HAP-1 (cell line): ENCODE measurements at regions not wholly inside any gene's neighbourhood (a gene's known extent, or its start where the extent isn't known, plus 50 kb on each side); places are given as distances from the start of the nearest gene placed in this dataset.
A peak's percentile ranks its signal among the peaks of the same experiment; 100 is the strongest.
"Not testable (repeated sequence)": the region's sequence is repeated elsewhere in the genome, so short reads cannot be mapped to it uniquely, and the experiment has no call there.

Experiments used
- DNase-seq, 2 experiments: peaks; one replicate each; pipeline ENCODE4 v3.0.0-alpha.2; 2016 to 2020; ENCODE audit warnings: low spot score in 2 of 2
- H3K27me3 ChIP-seq: fragments of 250-450 bp; sonication (Bioruptor Pico); 2 replicates; pipeline ENCODE4 v1.5.1; 2020; ENCODE audit warnings: low read depth, mild to moderate bottlenecking, moderate library complexity
- H3K36me3 ChIP-seq: fragments of 250-450 bp; sonication (Bioruptor Pico); replicated peaks from 2 replicates; pipeline ENCODE4 v1.5.1; 2020; ENCODE audit warnings: mild to moderate bottlenecking
- H3K4me1 ChIP-seq: fragments of 250-450 bp; sonication (Bioruptor Pico); 2 replicates; pipeline ENCODE4 v1.5.1; 2020; ENCODE audit warnings: mild to moderate bottlenecking
- H3K4me3 ChIP-seq: fragments of 250-450 bp; sonication (Bioruptor Pico); 2 replicates; pipeline ENCODE4 v1.5.1; 2020; ENCODE audit warnings: mild to moderate bottlenecking, moderate library complexity
- H3K9me3 ChIP-seq: fragments of 250-450 bp; sonication (Bioruptor Pico); 2 replicates; pipeline ENCODE4 v1.5.1; 2020; ENCODE audit warnings: mild to moderate bottlenecking, moderate library complexity
- in situ Hi-C: fragments of 300-500 bp; cut with MboI; formaldehyde crosslinking; loops from 3 replicates; pipeline ENCODE4 v1.14.3; 2020; ENCODE audit warnings: low sequenced_read_pairs, inconsistent platforms, mixed read lengths

- no peaks in the 10 kb centered on the region for H3K27me3 ChIP-seq
- H3K4me3 ChIP-seq: no peak overlapping the region
- in situ Hi-C loops: no loop called here
- no peak for DNase-seq
- H3K9me3 ChIP-seq: peaks cover 4% of the 10 kb centered on the region; the same call in 1 of the 2 replicates
- no peaks in the 10 kb centered on the region for H3K4me1 ChIP-seq
- no peaks in the 10 kb centered on the region for H3K36me3 ChIP-seq
Measured at GRCh38 chr7:101720324-101720723, 91.2 kb upstream of the MYL10 start.

DNA sequence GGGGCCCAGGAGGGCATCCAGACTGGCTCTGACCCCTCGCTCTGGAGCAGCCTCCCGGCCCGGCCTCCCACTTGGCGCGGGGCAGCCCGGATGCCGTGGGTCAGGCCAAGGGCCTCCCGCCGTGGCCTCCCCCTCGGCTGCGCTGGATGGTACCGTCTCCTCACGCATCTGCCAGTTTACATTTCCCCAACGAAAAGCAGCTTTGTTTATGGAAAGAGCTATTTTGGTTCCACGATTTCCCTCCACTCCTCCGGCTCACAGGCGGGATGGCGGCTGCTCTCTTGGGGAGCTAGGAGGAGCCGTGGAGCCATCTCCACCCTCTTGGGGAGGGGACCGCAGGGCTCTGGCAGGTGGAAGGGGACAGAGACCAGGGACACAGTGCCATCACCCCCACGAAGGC is 93.2 kb upstream of the MYL10 start:
- Histone ChIP-seq H3K9me3 (peaks cover 4% of the 10 kb centered on the region; the same call in 1 of the 2 replicates), H3K36me3 (no peaks in the 10 kb centered on the region), H3K27me3 (no peaks in the 10 kb centered on the region), H3K4me3 (no peak overlapping the region), H3K4me1 (no peaks in the 10 kb centered on the region)
- DNase-seq: no peak
- in situ Hi-C loops: no loop called here

- Histone ChIP-seq H3K4me1 (peaks cover 2% of the 10 kb centered on the region), H3K36me3 (no peaks in the 10 kb centered on the region), H3K4me3 (no peak overlapping the region), H3K9me3 (peaks cover 4% of the 10 kb centered on the region; the same call in 1 of the 2 replicates), H3K27me3 (no peaks in the 10 kb centered on the region)
- in situ Hi-C loops: no loop called here
- no peak for DNase-seq
Measured at GRCh38 chr7:101723835-101724234, 93.6 kb upstream of the CUX1 start.

DNA sequence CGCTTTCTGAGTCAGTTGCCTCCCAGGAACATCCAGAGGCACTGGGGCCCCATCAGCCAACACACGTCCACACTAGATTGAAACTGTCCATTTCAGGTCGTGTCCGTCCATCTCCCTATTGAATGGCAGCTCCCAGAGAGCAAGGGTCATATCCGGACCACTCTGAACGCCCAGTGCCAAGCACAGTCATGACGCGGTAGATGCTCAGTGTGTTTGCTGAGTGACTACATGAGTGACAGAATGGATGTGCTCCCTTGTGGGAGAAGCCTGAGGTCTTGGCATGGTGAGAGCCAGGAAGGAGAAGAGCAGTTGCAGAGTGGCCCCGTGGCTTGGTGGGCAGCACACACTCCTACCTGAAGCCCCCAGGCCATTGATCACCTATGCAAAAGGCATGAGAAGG is 92.5 kb upstream of the CUX1 start:
- no peak overlapping the region for H3K4me3 ChIP-seq
- DNase-seq: no peak
- in situ Hi-C loops: no loop called here
- no peaks in the 10 kb centered on the region for H3K36me3 ChIP-seq
- peaks cover 4% of the 10 kb centered on the region; the same call in 1 of the 2 replicates for H3K9me3 ChIP-seq
- no peaks in the 10 kb centered on the region for H3K27me3 ChIP-seq
- H3K4me1 ChIP-seq: peaks cover 13% of the 10 kb centered on the region

DNA sequence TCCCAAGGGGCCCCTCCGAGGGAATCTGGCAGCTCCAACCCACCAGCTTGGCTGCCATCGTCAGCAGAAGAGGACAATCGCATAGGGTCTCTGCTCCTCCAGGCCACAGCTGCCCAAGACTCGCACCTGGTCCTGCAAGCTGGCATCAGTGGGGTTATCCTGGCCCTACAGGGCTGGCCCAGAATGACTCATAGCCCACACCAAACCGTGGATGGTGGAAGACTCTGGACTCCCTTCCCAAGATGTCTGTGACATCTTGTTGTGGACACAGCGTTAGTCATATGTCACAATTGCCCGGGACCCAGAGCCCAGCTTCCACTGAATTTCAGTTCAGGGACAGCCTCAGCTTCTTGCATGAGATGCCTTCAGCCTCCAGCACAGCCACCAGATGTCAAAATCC is 91.5 kb upstream of the CUX1 start:
- DNase-seq: no peak
- H3K9me3 ChIP-seq: peaks cover 4% of the 10 kb centered on the region; the same call in 1 of the 2 replicates
- in situ Hi-C loops: no loop called here
- no peaks in the 10 kb centered on the region for H3K27me3 ChIP-seq
- peaks cover 15% of the 10 kb centered on the region for H3K4me1 ChIP-seq
- H3K36me3 ChIP-seq: no peaks in the 10 kb centered on the region
- H3K4me3 ChIP-seq: no peak overlapping the region

GRCh38 chr7:101727184-101727583 is 90.2 kb upstream of the CUX1 start:
- DNase-seq: no peak
- Histone ChIP-seq H3K9me3 (peaks cover 4% of the 10 kb centered on the region; the same call in 1 of the 2 replicates), H3K36me3 (no peaks in the 10 kb centered on the region), H3K27me3 (no peaks in the 10 kb centered on the region), H3K4me1 (peaks cover 21% of the 10 kb centered on the region), H3K4me3 (no peak overlapping the region)
- in situ Hi-C loops: no loop called here

DNA sequence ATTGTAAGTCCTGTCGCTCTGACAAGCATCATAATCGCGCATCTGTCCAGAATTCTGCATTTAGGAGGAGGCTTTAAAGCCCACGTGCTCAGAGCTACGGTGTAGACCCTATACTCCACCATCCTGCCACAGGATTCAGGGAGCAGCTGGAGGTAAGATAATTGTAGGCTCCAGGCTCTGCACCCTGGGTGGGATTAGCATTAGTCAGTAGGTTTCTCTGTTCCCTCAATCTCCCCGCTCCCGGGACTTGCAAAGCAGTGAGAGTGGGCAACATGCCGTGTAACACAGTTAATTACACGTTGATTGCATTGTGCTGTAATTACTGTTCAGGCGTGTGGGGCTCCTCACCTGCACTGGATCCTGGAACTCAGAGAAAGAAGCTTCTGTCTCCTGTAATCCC is 89.3 kb upstream of the CUX1 start:
- DNase-seq: no peak
- H3K36me3 ChIP-seq: no peaks in the 10 kb centered on the region; the same call in 1 of the 2 replicates
- H3K4me3 ChIP-seq: no peak overlapping the region
- in situ Hi-C loops: no loop called here
- peaks cover 21% of the 10 kb centered on the region for H3K4me1 ChIP-seq
- no peaks in the 10 kb centered on the region for H3K27me3 ChIP-seq
- peaks cover 4% of the 10 kb centered on the region; the same call in 1 of the 2 replicates for H3K9me3 ChIP-seq

- H3K36me3 ChIP-seq, H3K9me3 ChIP-seq, DNase-seq, in situ Hi-C loops, H3K4me3 ChIP-seq, H3K27me3 ChIP-seq: not testable (repeated sequence)
- peaks cover 25% of the 10 kb centered on the region for H3K4me1 ChIP-seq
Measured at GRCh38 chr7:101728873-101729240, 88.6 kb upstream of the CUX1 start.

DNA sequence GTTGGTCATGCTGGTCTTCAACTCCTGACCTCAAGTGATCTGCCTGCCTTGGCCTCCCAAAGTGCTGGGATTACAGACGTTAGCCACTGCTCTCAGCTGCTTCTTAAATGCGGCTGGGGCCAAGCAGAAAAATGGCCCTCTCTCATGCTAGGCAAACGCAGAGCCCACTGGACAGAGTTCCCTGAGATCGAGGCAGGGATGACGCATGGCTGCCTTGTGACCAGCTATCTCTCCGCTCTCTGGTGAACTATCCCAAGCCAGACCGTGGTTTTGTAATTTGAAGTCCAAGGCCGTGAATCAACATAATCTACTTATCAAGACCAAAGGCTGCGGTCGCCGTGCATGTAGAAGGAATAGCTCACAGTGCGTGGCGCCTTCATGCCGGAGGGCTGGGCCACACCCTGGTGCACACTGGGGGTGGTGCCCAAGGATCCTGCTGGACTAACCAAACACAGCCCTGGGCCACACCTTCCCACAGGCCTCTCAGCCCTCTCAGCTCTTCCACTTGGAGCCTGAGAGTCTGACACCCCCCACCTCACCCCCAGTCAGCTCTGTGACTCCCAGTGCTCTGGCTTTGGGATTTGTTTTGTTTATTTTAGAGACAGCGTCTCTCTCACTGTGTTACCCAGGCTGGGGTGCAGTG is 88.1 kb upstream of the CUX1 start:
- in situ Hi-C loops: no loop called here
- no peaks in the 10 kb centered on the region for H3K9me3 ChIP-seq
- H3K4me1 ChIP-seq: peaks cover 28% of the 10 kb centered on the region
- no peaks in the 10 kb centered on the region; the same call in 1 of the 2 replicates for H3K36me3 ChIP-seq
- no peak overlapping the region for H3K4me3 ChIP-seq
- DNase-seq: peak; percentile 88 to 93
- H3K27me3 ChIP-seq: no peaks in the 10 kb centered on the region

DNA sequence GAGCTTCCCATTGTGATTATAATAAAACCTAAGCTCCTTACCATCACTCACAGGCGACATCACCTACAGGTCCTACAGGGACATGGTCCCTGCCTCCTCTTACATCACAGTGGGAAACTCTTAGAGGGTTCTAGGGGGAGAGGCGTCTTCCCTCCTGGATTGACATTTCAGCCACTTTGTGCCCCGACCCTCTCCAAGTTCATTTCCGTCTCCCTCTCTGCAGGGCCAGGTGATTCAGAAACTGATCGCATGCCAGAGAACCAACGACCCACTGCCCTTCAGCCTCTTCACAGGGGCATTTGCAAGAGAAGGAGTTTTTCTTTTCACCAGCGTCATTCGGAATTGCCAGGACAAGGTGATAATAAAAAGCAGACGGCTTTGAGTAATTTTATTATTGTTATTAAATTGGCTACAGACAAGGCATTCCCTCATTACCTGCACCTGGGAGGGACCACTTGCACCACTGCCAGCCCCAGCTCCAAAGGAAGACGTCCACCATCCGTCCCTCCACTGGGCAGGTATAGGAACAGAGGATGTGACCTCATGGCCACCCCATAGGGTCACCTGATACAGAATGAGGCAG is 85.8 kb upstream of the CUX1 start:
- in situ Hi-C loops: no loop called here
- Histone ChIP-seq H3K36me3 (no peaks in the 10 kb centered on the region; the same call in 1 of the 2 replicates), H3K27me3 (no peaks in the 10 kb centered on the region), H3K4me3 (no peak overlapping the region), H3K4me1 (peaks cover 28% of the 10 kb centered on the region), H3K9me3 (no peaks in the 10 kb centered on the region)
- DNase-seq: no peak

DNA sequence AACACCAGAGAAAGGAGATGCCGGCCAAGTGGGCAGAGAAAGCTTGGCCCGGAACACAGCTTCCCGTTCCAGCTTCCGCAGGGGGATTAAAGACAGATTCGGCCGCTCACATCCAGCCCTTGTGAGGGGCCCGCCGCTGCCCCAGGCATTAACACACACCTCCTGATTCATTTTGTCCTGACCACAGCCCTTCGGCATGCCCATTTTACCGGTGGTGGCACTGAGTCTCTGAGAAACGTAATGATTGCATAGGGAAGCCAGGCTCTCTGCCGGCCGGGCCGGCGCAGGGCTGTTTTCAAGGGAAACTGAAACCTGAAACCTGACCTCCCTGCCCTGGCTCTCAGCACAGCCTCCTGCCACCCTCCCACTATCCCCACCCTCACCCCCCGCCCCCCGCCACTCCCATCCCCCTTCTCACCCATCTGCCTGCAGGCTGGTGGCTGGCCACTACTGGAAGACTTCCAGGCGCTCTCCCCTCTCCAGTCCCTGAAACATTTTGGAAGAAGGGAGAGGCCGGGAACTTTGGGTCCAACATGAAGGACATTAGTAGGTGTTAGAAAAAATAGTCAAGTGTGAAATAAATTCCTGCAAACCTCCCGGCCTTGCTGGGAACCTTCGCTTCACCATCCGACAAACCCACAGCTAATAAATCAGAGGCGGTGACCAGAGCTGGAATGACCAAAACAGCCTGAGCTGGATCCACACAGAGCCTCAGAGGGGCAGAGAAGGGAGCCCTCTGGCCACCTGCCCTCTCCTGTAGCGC is 83.5 kb upstream of the CUX1 start:
- H3K9me3 ChIP-seq: no peaks in the 10 kb centered on the region
- in situ Hi-C loops: no loop called here
- H3K27me3 ChIP-seq: no peaks in the 10 kb centered on the region
- H3K4me3 ChIP-seq: no peak overlapping the region
- peak; percentile 64 to 81 for DNase-seq
- peaks cover 25% of the 10 kb centered on the region for H3K4me1 ChIP-seq
- no peaks in the 10 kb centered on the region; the same call in 1 of the 2 replicates for H3K36me3 ChIP-seq

DNA sequence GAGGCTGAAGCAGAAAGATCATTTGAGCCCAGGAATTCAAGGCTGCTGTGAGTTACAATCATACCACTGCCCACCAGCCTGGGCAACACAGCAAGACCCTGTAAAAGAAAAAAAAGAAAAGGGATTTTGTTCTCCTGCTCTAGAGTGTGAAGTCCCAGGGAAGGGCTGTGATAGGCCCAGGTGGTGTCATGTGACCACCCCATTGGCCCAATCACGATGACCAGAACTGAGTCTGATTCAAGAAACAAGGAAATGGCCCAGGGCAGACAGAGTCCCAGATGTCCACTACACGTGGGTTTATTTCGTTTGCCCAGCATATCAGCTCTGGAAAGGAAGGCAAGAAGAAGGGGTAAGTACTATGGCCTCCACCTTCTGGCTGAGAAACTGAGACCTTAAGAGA is 81.3 kb upstream of the CUX1 start:
- Histone ChIP-seq H3K4me1 (peaks cover 13% of the 10 kb centered on the region), H3K27me3 (no peaks in the 10 kb centered on the region), H3K9me3 (no peaks in the 10 kb centered on the region), H3K36me3 (no peaks in the 10 kb centered on the region; the same call in 1 of the 2 replicates), H3K4me3 (no peak overlapping the region)
- in situ Hi-C loops: no loop called here
- peak in 1 of 2 experiments; percentile 38 for DNase-seq

DNA sequence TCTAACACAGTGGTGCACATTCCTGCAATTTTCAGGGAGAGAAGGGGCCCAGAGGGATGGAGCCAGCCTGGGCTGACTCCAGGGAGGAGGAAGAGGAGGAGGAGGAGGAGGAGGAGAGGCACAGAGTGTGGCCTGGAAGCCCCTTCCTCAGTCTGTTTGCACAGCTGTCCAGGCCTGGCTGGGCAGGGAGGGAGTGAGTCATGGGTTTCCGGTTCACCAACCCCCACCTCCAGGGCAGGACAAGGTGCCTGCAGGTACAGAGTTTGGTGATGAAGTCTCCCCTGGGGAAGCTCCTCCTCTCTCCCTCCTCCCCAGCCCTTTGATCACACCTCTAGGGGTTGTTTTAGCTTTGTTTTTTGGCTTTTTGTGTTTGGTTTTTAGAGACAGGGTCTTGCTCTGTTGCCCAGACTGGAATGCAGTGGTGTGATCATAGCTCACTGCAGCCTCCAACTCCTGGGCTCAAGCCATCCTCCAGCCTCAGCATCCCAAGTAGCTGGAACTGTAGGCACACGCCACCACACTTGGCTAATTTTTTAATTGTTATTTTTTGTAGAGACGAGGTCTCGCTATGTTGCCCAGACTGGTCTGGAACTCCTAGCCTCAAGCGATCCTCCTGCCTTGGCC is 77.5 kb upstream of the CUX1 start:
- H3K4me3 ChIP-seq: no peak overlapping the region
- H3K27me3 ChIP-seq: no peaks in the 10 kb centered on the region
- no peaks in the 10 kb centered on the region for H3K9me3 ChIP-seq
- H3K4me1 ChIP-seq: peaks cover 3% of the 10 kb centered on the region; the same call in 1 of the 2 replicates
- in situ Hi-C loops: loop anchor here (5.0 kb wide), 1 partner anchor 72 kb away; no protein-coding TSS in a partner anchor
- H3K36me3 ChIP-seq: no peaks in the 10 kb centered on the region
- no peak for DNase-seq
